ENCODE measurements at regions not wholly inside any gene's neighbourhood (a gene's known extent, or its start where the extent isn't known, plus 50 kb on each side); places are given as distances from the start of the nearest gene placed in this dataset.

- no peak for DNase-seq (ENCODE audit: low spot score)
- ChIA-PET CTCF (no interaction called here), POLR2A (ENCODE audit: low non-redundant PET) (no interaction called here)
- H3K27me3 ChIP-seq (replicated peaks; ENCODE audit: insufficient read depth, low read depth, low read length, poor library complexity): no peaks in the 10 kb centered on the region
- no peak overlapping the region for H3K4me3 ChIP-seq (ENCODE audit: low read depth, low read length, poor library complexity, severe bottlenecking)
- H3K4me1 ChIP-seq (ENCODE audit: insufficient read depth, low read length, poor library complexity, severe bottlenecking): no peaks in the 10 kb centered on the region
- intact Hi-C loops (cut with micrococcal nuclease; ENCODE audit: unreplicated experiment): no loop called here
- no peaks in the 10 kb centered on the region for H3K9me3 ChIP-seq (ENCODE audit: low read depth, low read length, poor library complexity, severe bottlenecking)
- H3K36me3 ChIP-seq (ENCODE audit: insufficient read depth, low read length, poor library complexity, severe bottlenecking): no peaks in the 10 kb centered on the region
- no peak overlapping the region for H3K27ac ChIP-seq (ENCODE audit: low read depth, low read length, poor library complexity, severe bottlenecking)
- TF ChIP-seq CTCF (conservative IDR thresholded peaks at IDR 0.05; ENCODE audit: low read depth, low read length): no peak
- BruUV-seq (replicated peaks): no TSS peak
Observed at GRCh38 chr14:41960281-41960680, 353.6 kb downstream of the LRFN5 start.

- intact Hi-C loops (cut with micrococcal nuclease; ENCODE audit: unreplicated experiment): no loop called here
- no TSS peak for BruUV-seq (replicated peaks)
- no peaks in the 10 kb centered on the region for H3K4me1 ChIP-seq (ENCODE audit: insufficient read depth, low read length, poor library complexity, severe bottlenecking)
- H3K9me3 ChIP-seq (ENCODE audit: low read depth, low read length, poor library complexity, severe bottlenecking): no peaks in the 10 kb centered on the region
- no peaks in the 10 kb centered on the region for H3K36me3 ChIP-seq (ENCODE audit: insufficient read depth, low read length, poor library complexity, severe bottlenecking)
- no peak overlapping the region for H3K27ac ChIP-seq (ENCODE audit: low read depth, low read length, poor library complexity, severe bottlenecking)
- DNase-seq (ENCODE audit: low spot score): no peak
- ChIA-PET POLR2A (ENCODE audit: low non-redundant PET) (no interaction called here), CTCF (no interaction called here)
- TF ChIP-seq CTCF (conservative IDR thresholded peaks at IDR 0.05; ENCODE audit: low read depth, low read length) (no peak), EZH2 (IDR thresholded peaks at IDR 0.05; ENCODE audit: borderline replicate concordance, low read depth, low read length, poor library complexity, severe bottlenecking) (no peak)
- H3K4me3 ChIP-seq (ENCODE audit: low read depth, low read length, poor library complexity, severe bottlenecking): no peak overlapping the region
- no peaks in the 10 kb centered on the region for H3K27me3 ChIP-seq (replicated peaks; ENCODE audit: insufficient read depth, low read depth, low read length, poor library complexity)
Observed at GRCh38 chr14:41957459-41957858, 350.8 kb downstream of the LRFN5 start.
